GM12891 (cell line): ENCODE measurements at regions not wholly inside any gene's neighbourhood (a gene's known extent, or its start where the extent isn't known, plus 50 kb on each side); places are given as distances from the start of the nearest gene placed in this dataset.

Experiments used
- POLR2A ChIP-seq: IDR thresholded peaks from 2 replicates; pipeline ENCODE4 v1.6.1; 2011; ENCODE audit warnings: low read depth, low read length, control low read depth
- POLR2AphosphoS5 ChIP-seq: IDR thresholded peaks from 2 replicates; pipeline ENCODE4 v1.6.1; 2011; ENCODE audit warnings: low read depth, low read length, control low read depth

DNA sequence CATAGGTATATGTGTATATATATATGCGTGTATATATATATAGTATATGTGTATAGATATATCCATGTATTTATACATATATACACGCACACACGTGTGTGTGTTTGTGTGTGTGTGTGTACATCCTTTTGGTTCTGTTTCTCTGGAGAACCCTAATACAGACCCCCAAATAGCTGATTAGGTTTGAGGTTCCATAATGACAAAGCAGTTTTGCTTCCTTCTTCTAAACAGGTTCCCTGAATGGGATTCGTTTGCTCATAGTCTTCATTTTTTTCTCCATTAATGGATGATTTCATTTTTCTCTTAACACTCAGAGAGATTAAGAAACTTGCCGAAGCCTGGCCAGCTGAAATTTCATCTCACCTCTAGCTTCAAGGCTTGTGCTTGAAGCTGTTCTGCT, 234.0 kb upstream of the BCOR start:
- TF ChIP-seq POLR2AphosphoS5, result no peak
- TF ChIP-seq POLR2A, result no peak
